Neural progenitor cell (in vitro differentiated cells): ENCODE measurements at regions not wholly inside any gene's neighbourhood (a gene's known extent, or its start where the extent isn't known, plus 50 kb on each side); places are given as distances from the start of the nearest gene placed in this dataset.

ENCODE experiments used
- EZH2 ChIP-seq: fragments of 200-600 bp; sonication (generic); IDR thresholded peaks from 2 replicates; pipeline ENCODE4 v1.6.1; 2017; ENCODE audit warnings: antibody characterized with exemption, mild to moderate bottlenecking, moderate library complexity
- TF ChIP-seq, protein P1 (sequence below): fragments of 200-600 bp; sonication (generic); IDR thresholded peaks from 2 replicates; pipeline ENCODE4 v1.5.1; 2017; ENCODE audit warnings: antibody characterized with exemption, mild to moderate bottlenecking

DNA sequence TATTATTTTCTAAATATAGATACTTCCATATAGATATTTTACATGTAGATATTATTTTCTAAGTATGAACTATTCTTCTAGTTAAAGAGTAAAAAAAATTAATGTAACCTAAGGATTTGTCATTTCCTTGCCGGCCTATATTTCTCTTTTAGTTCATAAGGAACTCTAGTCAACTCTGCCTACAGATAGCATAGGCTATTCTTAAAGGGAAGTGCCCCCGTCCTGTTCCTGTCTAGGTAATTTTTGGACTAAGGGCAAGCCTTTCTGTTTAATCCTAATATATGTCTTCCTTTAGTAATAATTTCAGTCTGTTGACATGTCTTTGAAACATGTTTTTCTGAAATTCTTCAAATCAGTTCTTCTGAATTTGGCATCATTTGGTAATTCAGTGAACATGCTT lies 161.9 kb downstream of the C11orf91 start:
- TF ChIP-seq, protein P1, sequence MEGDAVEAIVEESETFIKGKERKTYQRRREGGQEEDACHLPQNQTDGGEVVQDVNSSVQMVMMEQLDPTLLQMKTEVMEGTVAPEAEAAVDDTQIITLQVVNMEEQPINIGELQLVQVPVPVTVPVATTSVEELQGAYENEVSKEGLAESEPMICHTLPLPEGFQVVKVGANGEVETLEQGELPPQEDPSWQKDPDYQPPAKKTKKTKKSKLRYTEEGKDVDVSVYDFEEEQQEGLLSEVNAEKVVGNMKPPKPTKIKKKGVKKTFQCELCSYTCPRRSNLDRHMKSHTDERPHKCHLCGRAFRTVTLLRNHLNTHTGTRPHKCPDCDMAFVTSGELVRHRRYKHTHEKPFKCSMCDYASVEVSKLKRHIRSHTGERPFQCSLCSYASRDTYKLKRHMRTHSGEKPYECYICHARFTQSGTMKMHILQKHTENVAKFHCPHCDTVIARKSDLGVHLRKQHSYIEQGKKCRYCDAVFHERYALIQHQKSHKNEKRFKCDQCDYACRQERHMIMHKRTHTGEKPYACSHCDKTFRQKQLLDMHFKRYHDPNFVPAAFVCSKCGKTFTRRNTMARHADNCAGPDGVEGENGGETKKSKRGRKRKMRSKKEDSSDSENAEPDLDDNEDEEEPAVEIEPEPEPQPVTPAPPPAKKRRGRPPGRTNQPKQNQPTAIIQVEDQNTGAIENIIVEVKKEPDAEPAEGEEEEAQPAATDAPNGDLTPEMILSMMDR = no peak
- no peak for TF ChIP-seq EZH2
